Inferior parietal cortex (tissue), 1 donor: ENCODE measurements at regions not wholly inside any gene's neighbourhood (a gene's known extent, or its start where the extent isn't known, plus 50 kb on each side); places are given as distances from the start of the nearest gene placed in this dataset.

Source experiments
- DNase-seq: peaks from one replicate; pipeline ENCODE4 v3.0.0-alpha.2; 2016; ENCODE audit errors: extremely low spot score

- DNase-seq = no peak
Measured at GRCh38 chr5:2603272-2603575, 148.3 kb downstream of the IRX2 start.

GRCh38 chr5:2602451-2603271 is 148.8 kb downstream of the IRX2 start:
- no peak for DNase-seq

GRCh38 chr5:2598503-2598902 is 153.0 kb downstream of the IRX2 start:
- DNase-seq = no peak

GRCh38 chr5:2594701-2595100 is 156.8 kb downstream of the IRX2 start:
- DNase-seq = no peak

- DNase-seq = no peak
Measured at GRCh38 chr5:2592766-2593165, 158.7 kb downstream of the IRX2 start.

GRCh38 chr5:2591777-2592453 is 159.6 kb downstream of the IRX2 start:
- no peak for DNase-seq

GRCh38 chr5:2588850-2589501 is 162.5 kb downstream of the IRX2 start:
- DNase-seq = no peak

- no peak for DNase-seq
Measured at GRCh38 chr5:2587189-2588031, 164.1 kb downstream of the IRX2 start.

- DNase-seq = no peak
Measured at GRCh38 chr5:2586016-2586715, 165.3 kb downstream of the IRX2 start.

- DNase-seq = no peak
Measured at GRCh38 chr5:2584579-2585269, 166.8 kb downstream of the IRX2 start.

GRCh38 chr5:2582507-2582906 is 169.0 kb downstream of the IRX2 start:
- no peak for DNase-seq

- DNase-seq = no peak
Measured at GRCh38 chr5:2582106-2582505, 169.4 kb downstream of the IRX2 start.

- DNase-seq = no peak
Measured at GRCh38 chr5:2581418-2581817, 170.1 kb downstream of the IRX2 start.

- DNase-seq = no peak
Measured at GRCh38 chr5:2579126-2579525, 172.4 kb downstream of the IRX2 start.

GRCh38 chr5:2577312-2578036 is 174.0 kb downstream of the IRX2 start:
- DNase-seq = no peak

GRCh38 chr5:2576823-2577222 is 174.7 kb downstream of the IRX2 start:
- DNase-seq = no peak

- no peak for DNase-seq
Measured at GRCh38 chr5:2575871-2576270, 175.6 kb downstream of the IRX2 start.

GRCh38 chr5:2575292-2575691 is 176.2 kb downstream of the IRX2 start:
- DNase-seq = no peak

- no peak for DNase-seq
Measured at GRCh38 chr5:2574155-2574554, 177.3 kb downstream of the IRX2 start.

- no peak for DNase-seq
Measured at GRCh38 chr5:2570586-2570985, 180.9 kb downstream of the IRX2 start.
